DOHH2 (cell line): ENCODE measurements at regions not wholly inside any gene's neighbourhood (a gene's known extent, or its start where the extent isn't known, plus 50 kb on each side); places are given as distances from the start of the nearest gene placed in this dataset.

ENCODE experiments used
- H3F3A ChIP-seq: fragments of 200-600 bp; sonication (generic), shearing (Covaris generic); 2 replicates; pipeline ENCODE4 v1.6.0; 2016; ENCODE audit warnings: antibody characterized with exemption, mild to moderate bottlenecking; ENCODE audit not compliant: control insufficient read depth, insufficient read depth
- H3K27ac ChIP-seq: fragments of 200-600 bp; sonication (generic); 2 replicates; pipeline ENCODE4 v1.5.1; 2014; ENCODE audit warnings: low read depth, mild to moderate bottlenecking, low read length, moderate library complexity
- H3K27me3 ChIP-seq: fragments of 200-600 bp; sonication (generic); 2 replicates; pipeline ENCODE4 v1.6.1; 2014; ENCODE audit warnings: mild to moderate bottlenecking, low read length, mixed read lengths; ENCODE audit not compliant: control insufficient read depth
- H3K36me3 ChIP-seq: fragments of 200-600 bp; sonication (generic); 2 replicates; pipeline ENCODE4 v1.6.1; 2014; ENCODE audit warnings: mild to moderate bottlenecking, low read length, moderate library complexity, mixed read lengths; ENCODE audit not compliant: control insufficient read depth
- H3K4me1 ChIP-seq: fragments of 200-600 bp; sonication (generic); 2 replicates; pipeline ENCODE4 v1.6.1; 2014; ENCODE audit warnings: mild to moderate bottlenecking, low read length, mixed read lengths; ENCODE audit not compliant: control insufficient read depth
- H3K4me2 ChIP-seq: fragments of 200-600 bp; sonication (generic); 2 replicates; pipeline ENCODE4 v1.6.0; 2014; ENCODE audit warnings: mild to moderate bottlenecking, low read length, moderate library complexity
- H3K4me3 ChIP-seq: fragments of 200-600 bp; sonication (generic); 2 replicates; pipeline ENCODE4 v1.5.1; 2014; ENCODE audit warnings: mild to moderate bottlenecking, low read length, mixed read lengths
- H3K79me2 ChIP-seq: fragments of 200-600 bp; sonication (generic); 2 replicates; pipeline ENCODE4 v1.6.1; 2014; ENCODE audit warnings: mild to moderate bottlenecking, low read length, mixed read lengths; ENCODE audit not compliant: control insufficient read depth
- H3K9me2 ChIP-seq: fragments of 200-600 bp; sonication (generic); replicated peaks from 2 replicates; pipeline ENCODE4 v1.6.1; 2014; ENCODE audit warnings: mild to moderate bottlenecking, low read length, mixed read lengths; ENCODE audit not compliant: control insufficient read depth
- H3K9me3 ChIP-seq: fragments of 200-600 bp; sonication (generic); 2 replicates; pipeline ENCODE4 v1.6.1; 2014; ENCODE audit warnings: antibody characterized with exemption, low read length, mixed read lengths; ENCODE audit not compliant: control insufficient read depth, insufficient read depth
- H4K20me1 ChIP-seq: fragments of 200-600 bp; sonication (generic); 2 replicates; pipeline ENCODE4 v1.6.0; 2014; ENCODE audit warnings: low read depth, mild to moderate bottlenecking, antibody characterized with exemption, low read length, moderate library complexity; ENCODE audit not compliant: control insufficient read depth, insufficient read depth
- EZH2phosphoT487 ChIP-seq: fragments of 200-600 bp; sonication (generic); IDR thresholded peaks from 2 replicates; pipeline ENCODE4 v1.6.1; 2017; ENCODE audit warnings: borderline replicate concordance, mild to moderate bottlenecking, antibody characterized with exemption, low read length, moderate library complexity, mixed read lengths
- TF ChIP-seq, protein P1 (sequence below): fragments of 200-600 bp; sonication (generic); IDR thresholded peaks from one replicate; pipeline ENCODE4 v1.5.1; 2014; ENCODE audit warnings: antibody characterized with exemption, mild to moderate bottlenecking, low read depth, low read length; ENCODE audit not compliant: poor library complexity, severe bottlenecking

DNA sequence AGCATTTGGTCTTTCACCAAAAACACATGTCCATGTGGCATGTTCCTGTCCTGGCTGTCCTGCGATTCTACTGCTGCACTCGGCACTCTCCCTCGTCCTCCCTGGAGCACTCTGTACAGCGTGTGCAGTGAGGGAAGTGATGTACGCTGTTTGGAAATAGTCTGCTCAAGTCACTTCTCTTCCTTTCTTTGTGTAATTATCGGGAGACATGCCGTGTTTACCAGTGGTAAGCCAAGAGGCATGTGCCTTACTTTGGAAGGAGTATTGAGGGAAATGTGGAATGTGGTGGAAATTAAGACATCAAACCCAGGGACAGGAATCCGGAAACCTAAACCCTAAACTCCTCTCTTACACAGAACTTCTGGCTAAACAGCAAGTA lies 268.5 kb upstream of the FOXQ1 start:
- no peaks in the 10 kb centered on the region for H3K27me3 ChIP-seq
- no peaks in the 10 kb centered on the region for H4K20me1 ChIP-seq
- no peaks in the 10 kb centered on the region for H3F3A ChIP-seq
- H3K9me3 ChIP-seq = no peaks in the 10 kb centered on the region
- no peaks in the 10 kb centered on the region for H3K4me1 ChIP-seq
- no peak overlapping the region for H3K27ac ChIP-seq
- H3K9me2 ChIP-seq = no peaks in the 10 kb centered on the region
- H3K36me3 ChIP-seq = no peaks in the 10 kb centered on the region
- H3K79me2 ChIP-seq = no peaks in the 10 kb centered on the region
- H3K4me3 ChIP-seq = no peak overlapping the region
- TF ChIP-seq EZH2phosphoT487 = no peak
- TF ChIP-seq, protein P1, sequence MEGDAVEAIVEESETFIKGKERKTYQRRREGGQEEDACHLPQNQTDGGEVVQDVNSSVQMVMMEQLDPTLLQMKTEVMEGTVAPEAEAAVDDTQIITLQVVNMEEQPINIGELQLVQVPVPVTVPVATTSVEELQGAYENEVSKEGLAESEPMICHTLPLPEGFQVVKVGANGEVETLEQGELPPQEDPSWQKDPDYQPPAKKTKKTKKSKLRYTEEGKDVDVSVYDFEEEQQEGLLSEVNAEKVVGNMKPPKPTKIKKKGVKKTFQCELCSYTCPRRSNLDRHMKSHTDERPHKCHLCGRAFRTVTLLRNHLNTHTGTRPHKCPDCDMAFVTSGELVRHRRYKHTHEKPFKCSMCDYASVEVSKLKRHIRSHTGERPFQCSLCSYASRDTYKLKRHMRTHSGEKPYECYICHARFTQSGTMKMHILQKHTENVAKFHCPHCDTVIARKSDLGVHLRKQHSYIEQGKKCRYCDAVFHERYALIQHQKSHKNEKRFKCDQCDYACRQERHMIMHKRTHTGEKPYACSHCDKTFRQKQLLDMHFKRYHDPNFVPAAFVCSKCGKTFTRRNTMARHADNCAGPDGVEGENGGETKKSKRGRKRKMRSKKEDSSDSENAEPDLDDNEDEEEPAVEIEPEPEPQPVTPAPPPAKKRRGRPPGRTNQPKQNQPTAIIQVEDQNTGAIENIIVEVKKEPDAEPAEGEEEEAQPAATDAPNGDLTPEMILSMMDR = no peak
- no peak overlapping the region for H3K4me2 ChIP-seq

DNA sequence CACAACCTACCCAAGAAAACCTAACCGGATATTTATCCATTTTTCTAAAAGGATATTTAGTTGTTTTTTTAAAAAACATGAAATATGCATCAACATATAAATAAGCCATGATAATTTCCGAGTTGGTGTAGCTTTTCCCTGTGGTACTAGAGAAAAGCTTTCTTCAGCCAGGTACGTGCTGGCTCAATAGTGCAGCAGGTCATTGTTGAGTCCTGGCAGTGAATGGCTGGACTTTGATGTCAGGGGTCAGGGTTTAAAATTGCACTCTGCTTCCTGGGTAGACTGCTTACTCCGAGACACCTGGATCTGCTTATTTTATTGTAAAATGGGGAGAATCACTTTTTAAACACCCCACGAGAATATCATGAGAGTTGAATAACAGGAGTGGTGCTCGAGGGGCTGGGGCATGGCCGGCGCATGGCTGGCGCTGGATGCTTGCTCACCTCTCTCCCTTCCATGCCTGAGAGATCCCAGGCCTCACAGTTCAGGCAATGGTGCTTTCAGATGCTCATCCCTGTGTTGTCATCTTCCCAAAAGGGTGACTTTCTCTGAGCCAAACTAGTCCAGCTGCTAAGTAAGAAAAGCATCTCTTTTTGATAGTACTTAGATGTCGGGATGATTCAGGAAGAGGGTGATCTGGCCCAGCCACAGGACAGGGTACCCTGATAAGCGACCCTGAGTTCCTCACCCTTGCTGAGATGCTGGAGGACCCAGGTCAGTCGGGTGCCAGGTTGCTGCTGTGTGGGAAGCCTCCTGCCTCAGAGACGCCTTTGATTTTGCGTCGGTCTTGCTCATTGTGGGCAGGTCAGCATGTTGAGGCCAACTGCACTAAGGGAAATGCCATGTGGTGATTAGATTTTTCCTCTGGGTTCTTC lies 269.1 kb upstream of the FOXQ1 start:
- Histone ChIP-seq H3K36me3 (no peaks in the 10 kb centered on the region), H3K9me2 (no peaks in the 10 kb centered on the region), H3K27me3 (no peaks in the 10 kb centered on the region), H3F3A (no peaks in the 10 kb centered on the region), H3K27ac (no peak overlapping the region), H3K79me2 (no peaks in the 10 kb centered on the region), H4K20me1 (no peaks in the 10 kb centered on the region), H3K4me3 (no peak overlapping the region), H3K9me3 (no peaks in the 10 kb centered on the region), H3K4me1 (no peaks in the 10 kb centered on the region), H3K4me2 (no peak overlapping the region)
- no peak for TF ChIP-seq EZH2phosphoT487
- TF ChIP-seq, protein P1 = no peak

DNA sequence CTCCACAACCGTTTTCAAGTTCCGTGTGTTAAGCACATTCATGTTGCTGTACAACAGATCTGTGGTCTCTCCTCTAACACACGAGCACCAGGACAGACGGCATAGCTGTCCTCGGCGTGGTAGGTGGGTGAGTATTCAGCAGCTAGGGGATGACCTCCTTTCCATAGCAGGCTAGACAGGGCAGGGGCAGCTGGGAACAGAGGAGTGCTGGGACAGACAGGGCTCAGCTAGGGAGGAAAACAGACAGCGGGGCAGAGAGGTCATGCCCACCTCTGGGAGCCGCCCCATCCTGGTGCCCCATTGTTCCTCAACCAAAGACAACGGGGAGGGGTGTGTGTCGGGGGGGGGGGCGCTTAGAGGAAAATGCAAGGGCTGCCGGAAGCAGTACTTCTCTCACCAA lies 271.5 kb upstream of the FOXQ1 start:
- Histone ChIP-seq H3K4me3 (no peak overlapping the region), H3K9me2 (no peaks in the 10 kb centered on the region), H3F3A (no peaks in the 10 kb centered on the region), H3K79me2 (no peaks in the 10 kb centered on the region), H3K4me2 (no peak overlapping the region), H3K27me3 (no peaks in the 10 kb centered on the region), H3K9me3 (no peaks in the 10 kb centered on the region), H3K4me1 (no peaks in the 10 kb centered on the region), H4K20me1 (no peaks in the 10 kb centered on the region), H3K36me3 (no peaks in the 10 kb centered on the region), H3K27ac (no peak overlapping the region)
- TF ChIP-seq EZH2phosphoT487 = no peak
- TF ChIP-seq, protein P1 = no peak
